GM18868 (cell line): ENCODE measurements at regions not wholly inside any gene's neighbourhood (a gene's known extent, or its start where the extent isn't known, plus 50 kb on each side); places are given as distances from the start of the nearest gene placed in this dataset.
"Not testable (repeated sequence)": the region's sequence is repeated elsewhere in the genome, so short reads cannot be mapped to it uniquely, and the experiment has no call there.

Source experiments
- ATAC-seq: cut with Tn5 transposase; IDR thresholded peaks from one replicate; pipeline ENCODE4 v1.9.1; 2021; ENCODE audit warnings: mild to moderate bottlenecking, moderate library complexity; ENCODE audit not compliant: unreplicated experiment

- ATAC-seq, result no peak
Observed at GRCh38 chr6:98395610-98396166, 438.7 kb upstream of the POU3F2 start.

DNA sequence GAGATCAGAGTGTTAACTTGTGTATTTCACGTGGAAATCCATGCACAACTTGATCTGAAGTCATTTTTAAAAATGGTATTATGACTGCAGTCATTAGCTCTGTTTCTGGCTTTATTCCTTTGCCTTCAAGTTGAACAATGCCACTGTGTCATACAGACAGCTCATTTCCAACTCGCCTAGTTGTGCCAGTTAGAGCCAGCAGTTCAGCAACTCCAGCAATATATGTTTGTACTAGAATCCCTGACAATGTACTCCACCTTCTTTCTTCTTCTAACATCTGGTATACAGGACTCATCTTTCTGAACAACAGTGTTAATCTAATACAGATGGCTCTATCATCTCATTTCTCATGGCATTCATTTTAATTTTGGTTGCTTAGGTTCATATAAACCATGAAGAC is 418.3 kb upstream of the POU3F2 start:
- ATAC-seq, result no peak

DNA sequence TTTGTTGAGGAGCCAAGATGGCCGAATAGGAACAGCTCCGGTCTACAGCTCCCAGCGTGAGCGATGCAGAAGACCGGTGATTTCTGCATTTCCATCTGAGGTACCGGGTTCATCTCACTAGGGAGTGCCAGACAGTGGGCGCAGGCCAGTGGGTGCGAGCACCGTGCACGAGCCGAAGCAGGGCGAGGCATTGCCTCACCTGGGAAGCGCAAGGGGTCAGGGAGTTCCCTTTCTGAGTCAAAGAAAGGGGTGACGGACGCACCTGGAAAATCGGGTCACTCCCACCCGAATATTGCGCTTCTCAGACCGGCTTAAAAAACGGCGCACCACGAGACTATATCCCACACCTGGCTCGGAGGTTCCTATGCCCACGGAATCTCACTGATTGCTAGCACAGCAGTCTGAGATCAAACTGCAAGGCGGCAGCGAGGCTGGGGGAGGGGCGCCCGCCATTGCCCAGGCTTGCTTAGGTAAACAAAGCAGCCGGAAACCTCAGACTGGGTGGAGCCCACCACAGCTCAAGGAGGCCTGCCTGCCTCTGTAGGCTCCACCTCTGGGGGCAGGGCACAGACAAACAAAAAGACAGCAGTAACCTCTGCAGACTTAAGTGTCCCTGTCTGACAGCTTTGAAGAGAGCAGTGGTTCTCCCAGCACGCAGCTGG is 417.7 kb upstream of the POU3F2 start:
- not testable (repeated sequence) for ATAC-seq

- ATAC-seq, result peak; percentile 94
Observed at GRCh38 chr6:98433325-98434056, 400.9 kb upstream of the POU3F2 start.

DNA sequence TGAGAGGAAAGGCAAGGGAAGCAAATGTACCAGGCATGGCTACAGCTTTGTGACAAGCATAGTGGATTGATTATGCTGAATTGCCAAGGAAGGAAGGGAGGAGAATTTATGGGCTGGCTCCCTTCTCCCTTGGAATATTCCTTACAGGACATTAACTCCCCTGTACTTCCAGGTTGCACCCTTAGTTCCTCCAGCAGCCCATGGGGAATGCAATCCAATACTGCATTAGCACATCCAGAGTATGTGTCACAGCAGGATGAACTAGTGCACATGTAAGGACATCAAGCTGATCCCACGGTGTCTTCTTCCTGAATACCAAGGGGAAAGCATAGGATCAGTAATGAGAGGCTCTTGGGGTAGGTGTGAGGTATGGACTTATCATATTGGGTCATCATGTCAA is 390.7 kb upstream of the POU3F2 start:
- ATAC-seq, result no peak

DNA sequence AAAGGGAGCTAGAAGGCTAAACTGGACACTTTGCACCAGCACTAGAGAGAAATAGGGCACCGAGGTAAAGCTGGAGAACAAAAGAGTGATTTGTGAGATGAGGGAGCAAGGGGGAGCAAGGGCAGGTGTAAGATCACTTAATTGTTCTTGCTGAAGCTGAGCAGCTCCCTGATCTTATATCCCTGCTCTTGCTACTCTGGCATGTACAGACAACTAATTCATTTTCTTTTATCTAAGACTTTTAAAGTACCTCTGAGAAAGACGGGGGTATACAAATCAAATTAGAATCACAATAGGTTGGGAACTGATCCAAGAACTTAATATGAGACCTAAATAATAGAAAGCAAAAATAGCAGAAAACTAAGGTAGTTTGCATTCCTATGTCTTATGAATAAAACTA is 381.7 kb upstream of the POU3F2 start:
- no peak for ATAC-seq

DNA sequence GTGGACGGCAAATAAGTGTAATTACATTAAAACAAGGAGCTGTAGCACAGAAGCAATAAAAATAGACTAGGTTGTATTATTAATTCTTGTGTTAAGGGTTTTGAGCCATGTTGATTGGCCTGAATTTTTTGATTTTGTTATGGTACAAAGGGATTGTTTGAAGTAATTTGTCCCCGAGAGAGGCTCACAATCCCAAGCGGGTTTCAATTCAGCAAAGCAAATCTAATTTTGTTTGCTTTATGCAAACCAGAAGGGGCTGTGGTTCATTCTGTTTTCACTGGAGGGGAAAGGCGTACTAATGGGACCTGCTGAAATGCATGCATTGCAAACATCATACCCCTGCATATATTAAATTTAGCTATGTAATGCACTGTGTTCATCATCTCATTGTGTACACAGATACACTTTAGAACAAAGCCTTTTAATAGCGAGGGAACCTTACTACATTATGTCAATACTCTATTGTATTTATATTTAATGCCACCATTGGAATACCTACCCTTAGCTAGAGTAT is 379.5 kb upstream of the POU3F2 start:
- ATAC-seq, result no peak

DNA sequence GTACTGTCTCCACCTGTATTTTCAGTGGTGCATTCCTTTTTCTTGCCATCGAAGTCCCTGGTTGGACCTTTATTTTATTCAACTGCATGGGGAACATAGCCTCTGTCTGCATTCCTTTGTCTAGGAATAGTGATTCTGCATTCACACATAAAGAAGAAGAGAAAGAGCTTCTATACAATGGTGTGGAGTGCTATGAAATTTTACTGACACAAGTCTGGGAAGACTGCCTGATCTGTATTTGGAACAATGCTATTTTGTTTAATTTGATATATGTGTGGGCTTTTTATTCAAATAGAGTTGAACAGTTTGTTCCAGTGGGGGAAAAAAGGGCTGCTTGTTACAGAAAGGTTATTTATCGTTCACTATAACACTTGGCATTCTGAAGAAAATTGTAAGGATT is 375.7 kb upstream of the POU3F2 start:
- ATAC-seq, result no peak

DNA sequence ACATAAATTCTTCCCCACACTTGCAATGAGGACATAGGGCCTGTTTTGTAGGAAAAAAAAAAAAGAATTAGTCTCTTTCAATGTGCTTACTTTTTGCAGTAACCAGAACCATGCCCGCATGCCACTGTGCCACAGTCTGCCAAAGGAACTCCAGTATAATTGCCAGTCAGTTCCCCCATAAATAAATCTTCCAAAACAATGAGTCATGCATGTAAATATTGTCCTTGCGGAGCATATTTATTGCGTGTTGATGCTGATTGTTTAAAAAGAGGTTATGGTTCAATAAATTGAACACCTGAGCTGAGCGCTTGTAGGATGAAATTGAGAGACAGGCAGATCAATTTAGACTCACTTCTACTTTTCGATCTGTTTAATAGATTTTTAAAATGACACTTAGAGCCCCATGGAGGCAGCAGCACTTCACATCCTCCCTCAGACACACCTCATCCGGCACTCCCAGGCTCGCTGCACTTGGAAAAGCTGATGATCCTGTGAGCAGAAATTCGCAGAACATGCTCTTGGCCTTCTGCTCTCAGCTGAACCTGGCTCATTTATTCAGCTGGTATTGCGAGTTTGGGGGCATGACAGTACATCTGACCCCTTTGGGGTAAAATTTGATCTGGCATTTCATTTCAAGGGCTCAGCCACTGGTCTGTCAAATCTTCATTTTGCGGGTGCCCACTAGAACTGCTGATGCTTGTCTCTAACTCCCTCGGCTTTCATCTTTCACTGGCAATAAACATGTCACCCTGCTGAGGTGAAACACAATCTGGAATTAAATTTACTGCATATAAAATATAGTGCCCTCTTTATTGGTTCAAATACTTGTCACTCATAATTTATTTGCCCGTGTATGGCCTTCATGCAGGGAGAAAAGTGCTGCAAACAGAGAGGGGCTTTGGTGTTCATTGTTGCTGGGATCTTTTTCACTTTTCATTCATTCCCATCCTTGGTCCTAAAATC is 371.1 kb upstream of the POU3F2 start:
- ATAC-seq, result no peak

GRCh38 chr6:98467091-98467490 is 367.3 kb upstream of the POU3F2 start:
- no peak for ATAC-seq

DNA sequence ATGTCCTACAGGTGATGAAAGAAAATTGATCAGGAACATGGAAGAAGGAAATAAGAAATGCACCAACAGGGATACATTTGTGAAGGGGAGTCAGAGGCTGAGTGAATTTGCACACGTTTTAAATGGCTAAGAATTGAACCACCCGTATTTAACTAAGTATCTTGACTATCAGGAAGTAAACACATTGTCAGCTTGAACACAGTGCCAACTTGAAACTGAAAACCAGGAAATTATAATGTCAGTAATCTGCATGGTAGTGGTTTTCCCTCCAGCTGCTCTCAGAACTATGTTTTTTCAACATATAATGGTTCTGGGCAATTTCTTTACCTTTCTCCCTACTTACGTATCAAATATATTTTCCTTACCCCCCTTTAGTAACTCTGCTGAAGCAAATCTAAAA is 366.5 kb upstream of the POU3F2 start:
- ATAC-seq, result no peak

GRCh38 chr6:98469141-98469540 is 365.2 kb upstream of the POU3F2 start:
- ATAC-seq, result no peak

DNA sequence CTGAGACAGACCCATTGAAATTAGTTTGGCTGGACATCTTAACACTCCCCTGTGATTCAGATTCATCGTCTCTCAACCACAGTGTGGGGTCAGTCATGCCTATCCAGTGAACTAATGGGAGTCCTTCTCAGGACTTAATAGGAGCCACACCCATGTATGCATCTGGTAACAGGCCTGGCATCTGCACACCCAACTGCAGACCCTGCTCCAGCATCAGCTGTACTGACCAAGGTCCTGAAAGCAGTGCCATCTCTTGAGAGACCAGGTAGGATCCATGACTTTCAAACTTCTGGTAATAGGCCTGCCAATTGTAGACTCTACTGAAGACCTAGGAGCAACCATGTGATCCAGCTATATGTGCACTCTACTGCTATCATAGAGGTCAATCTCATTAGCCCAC is 363.6 kb upstream of the POU3F2 start:
- no peak for ATAC-seq

GRCh38 chr6:98471444-98471843 is 362.9 kb upstream of the POU3F2 start:
- ATAC-seq, result no peak

DNA sequence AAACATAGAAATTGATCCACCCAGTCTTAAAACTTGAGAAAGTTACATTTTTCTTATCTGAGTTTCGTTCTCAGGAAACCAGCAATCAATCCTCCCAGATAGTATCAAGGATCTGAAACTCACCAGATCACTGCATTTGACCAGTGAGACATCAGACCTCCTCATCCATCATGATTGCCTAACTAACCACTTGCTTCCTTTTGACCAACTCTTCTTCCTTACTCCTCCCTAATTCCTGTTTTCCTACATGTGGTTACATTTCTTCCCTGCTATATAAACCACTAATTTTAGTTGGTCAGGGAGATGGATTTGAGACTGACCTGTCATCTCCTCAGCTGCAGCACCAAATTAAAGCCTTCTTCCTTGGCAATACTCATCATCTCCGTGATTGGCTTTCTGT is 357.1 kb upstream of the POU3F2 start:
- no peak for ATAC-seq

GRCh38 chr6:98484696-98485095 is 349.7 kb upstream of the POU3F2 start:
- ATAC-seq, result no peak

DNA sequence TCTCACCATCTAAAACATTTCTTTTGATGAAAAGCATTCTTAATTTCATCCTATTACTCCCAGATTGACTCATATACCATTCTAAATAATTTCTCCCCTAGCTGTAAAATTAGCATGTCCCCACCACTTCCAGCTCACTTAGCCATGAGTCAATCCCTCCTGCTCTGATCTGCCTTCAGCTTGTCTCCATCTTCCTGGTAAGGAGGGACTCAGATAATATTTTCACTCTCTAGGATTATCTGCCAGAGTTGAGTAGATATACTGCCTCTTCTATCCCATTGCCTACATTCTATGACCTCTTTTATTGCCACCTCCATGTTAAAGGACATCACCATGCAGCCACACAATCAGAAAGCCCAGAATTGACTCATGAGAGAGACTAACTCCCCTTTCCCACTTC is 348.8 kb upstream of the POU3F2 start:
- no peak for ATAC-seq

- ATAC-seq, result no peak
Observed at GRCh38 chr6:98486057-98486456, 348.3 kb upstream of the POU3F2 start.

DNA sequence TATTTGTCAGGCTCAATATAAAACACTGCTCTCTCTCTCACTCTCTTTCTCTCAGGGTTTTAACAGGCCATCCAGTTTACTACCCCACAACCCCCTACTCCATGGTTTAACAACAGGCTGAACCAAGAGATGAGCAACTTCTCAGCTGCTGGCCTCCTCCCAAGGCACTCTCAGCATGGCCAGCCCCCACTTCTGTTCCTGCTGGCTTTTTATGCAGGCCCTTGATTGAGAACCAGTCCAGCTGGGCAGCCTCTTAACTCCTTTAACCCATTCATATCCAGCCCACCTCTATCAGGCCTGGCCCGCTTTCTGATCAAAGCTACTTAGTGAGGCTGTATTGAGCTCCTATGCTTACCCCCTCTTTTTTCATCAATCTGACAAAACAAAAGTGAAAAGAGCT is 346.8 kb upstream of the POU3F2 start:
- ATAC-seq, result no peak

- no peak for ATAC-seq
Observed at GRCh38 chr6:98498144-98498775, 336.1 kb upstream of the POU3F2 start.

DNA sequence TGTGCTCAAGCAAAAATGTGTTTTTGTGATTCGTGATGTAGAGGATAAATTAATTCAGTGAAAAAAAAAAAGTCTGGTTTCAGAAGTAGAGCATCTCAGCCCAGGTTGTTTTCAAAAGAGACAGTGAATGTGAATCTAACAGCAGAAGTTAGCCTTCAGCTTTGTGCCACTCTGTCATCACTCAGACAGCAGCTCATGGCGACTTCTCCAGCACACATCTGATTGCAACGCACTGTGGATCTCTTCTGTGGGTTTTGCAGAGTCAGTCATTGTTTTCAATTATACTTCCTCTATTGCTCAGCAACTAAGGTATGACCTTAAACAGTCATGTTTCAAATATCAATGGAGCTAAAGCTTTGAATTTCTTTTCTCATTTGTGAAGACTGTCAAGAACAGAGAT is 335.5 kb upstream of the POU3F2 start:
- ATAC-seq, result peak; percentile 41
